ENCODE measurements at regions not wholly inside any gene's neighbourhood (a gene's known extent, or its start where the extent isn't known, plus 50 kb on each side); places are given as distances from the start of the nearest gene placed in this dataset.

- H3K4me3 ChIP-seq (ENCODE audit: low read depth, low read length, poor library complexity, severe bottlenecking), result no peak overlapping the region
- CTCF ChIA-PET, result no interaction called here
- peak; percentile 28 for DNase-seq (ENCODE audit: low spot score)
- no TSS peak for BruUV-seq (replicated peaks)
- H3K27me3 ChIP-seq (replicated peaks; ENCODE audit: insufficient read depth, low read depth, low read length, poor library complexity), result no peaks in the 10 kb centered on the region
- no peaks in the 10 kb centered on the region for H3K9me3 ChIP-seq (ENCODE audit: low read depth, low read length, poor library complexity, severe bottlenecking)
- POLR2A ChIA-PET (ENCODE audit: low non-redundant PET), result no interaction called here
- TF ChIP-seq EZH2 (IDR thresholded peaks at IDR 0.05; ENCODE audit: borderline replicate concordance, low read depth, low read length, poor library complexity, severe bottlenecking) (no peak), CTCF (conservative IDR thresholded peaks at IDR 0.05; ENCODE audit: low read depth, low read length) (no peak)
- H3K36me3 ChIP-seq (ENCODE audit: insufficient read depth, low read length, poor library complexity, severe bottlenecking), result no peaks in the 10 kb centered on the region
- intact Hi-C loops (cut with micrococcal nuclease; ENCODE audit: unreplicated experiment), result no loop called here
- no peaks in the 10 kb centered on the region for H3K4me1 ChIP-seq (ENCODE audit: insufficient read depth, low read length, poor library complexity, severe bottlenecking)
- no peak overlapping the region for H3K27ac ChIP-seq (ENCODE audit: low read depth, low read length, poor library complexity, severe bottlenecking)
Measured at GRCh38 chr17:53633856-53634255, 188.9 kb upstream of the KIF2B start.

GRCh38 chr17:53631486-53631885, 191.2 kb upstream of the KIF2B start:
- intact Hi-C loops (cut with micrococcal nuclease; ENCODE audit: unreplicated experiment), result no loop called here
- no peak for DNase-seq (ENCODE audit: low spot score)
- Histone ChIP-seq H3K4me3 (ENCODE audit: low read depth, low read length, poor library complexity, severe bottlenecking) (no peak overlapping the region), H3K36me3 (ENCODE audit: insufficient read depth, low read length, poor library complexity, severe bottlenecking) (no peaks in the 10 kb centered on the region), H3K27ac (ENCODE audit: low read depth, low read length, poor library complexity, severe bottlenecking) (no peak overlapping the region), H3K27me3 (replicated peaks; ENCODE audit: insufficient read depth, low read depth, low read length, poor library complexity) (no peaks in the 10 kb centered on the region), H3K4me1 (ENCODE audit: insufficient read depth, low read length, poor library complexity, severe bottlenecking) (peaks cover 1% of the 10 kb centered on the region), H3K9me3 (ENCODE audit: low read depth, low read length, poor library complexity, severe bottlenecking) (no peaks in the 10 kb centered on the region)
- CTCF ChIA-PET, result no interaction called here
- BruUV-seq (replicated peaks), result no TSS peak
- POLR2A ChIA-PET (ENCODE audit: low non-redundant PET), result no interaction called here
- TF ChIP-seq CTCF (conservative IDR thresholded peaks at IDR 0.05; ENCODE audit: low read depth, low read length), result no peak
- no peak for TF ChIP-seq EZH2 (IDR thresholded peaks at IDR 0.05; ENCODE audit: borderline replicate concordance, low read depth, low read length, poor library complexity, severe bottlenecking)

GRCh38 chr17:53630638-53631037, 192.1 kb upstream of the KIF2B start:
- DNase-seq (ENCODE audit: low spot score), result no peak
- TF ChIP-seq EZH2 (IDR thresholded peaks at IDR 0.05; ENCODE audit: borderline replicate concordance, low read depth, low read length, poor library complexity, severe bottlenecking) (no peak), CTCF (conservative IDR thresholded peaks at IDR 0.05; ENCODE audit: low read depth, low read length) (no peak)
- H3K27me3 ChIP-seq (replicated peaks; ENCODE audit: insufficient read depth, low read depth, low read length, poor library complexity), result no peaks in the 10 kb centered on the region
- peaks cover 3% of the 10 kb centered on the region for H3K4me1 ChIP-seq (ENCODE audit: insufficient read depth, low read length, poor library complexity, severe bottlenecking)
- H3K9me3 ChIP-seq (ENCODE audit: low read depth, low read length, poor library complexity, severe bottlenecking), result no peaks in the 10 kb centered on the region
- no peak overlapping the region for H3K27ac ChIP-seq (ENCODE audit: low read depth, low read length, poor library complexity, severe bottlenecking)
- H3K4me3 ChIP-seq (ENCODE audit: low read depth, low read length, poor library complexity, severe bottlenecking), result no peak overlapping the region
- no TSS peak for BruUV-seq (replicated peaks)
- no peaks in the 10 kb centered on the region for H3K36me3 ChIP-seq (ENCODE audit: insufficient read depth, low read length, poor library complexity, severe bottlenecking)
- POLR2A ChIA-PET (ENCODE audit: low non-redundant PET), result no interaction called here
- CTCF ChIA-PET, result no interaction called here
- intact Hi-C loops (cut with micrococcal nuclease; ENCODE audit: unreplicated experiment), result no loop called here

Measured in A673 (cell line).